ENCODE measurements at regions not wholly inside any gene's neighbourhood (a gene's known extent, or its start where the extent isn't known, plus 50 kb on each side); places are given as distances from the start of the nearest gene placed in this dataset.
A peak's percentile ranks its signal among the peaks of the same experiment; 100 is the strongest.

DNA sequence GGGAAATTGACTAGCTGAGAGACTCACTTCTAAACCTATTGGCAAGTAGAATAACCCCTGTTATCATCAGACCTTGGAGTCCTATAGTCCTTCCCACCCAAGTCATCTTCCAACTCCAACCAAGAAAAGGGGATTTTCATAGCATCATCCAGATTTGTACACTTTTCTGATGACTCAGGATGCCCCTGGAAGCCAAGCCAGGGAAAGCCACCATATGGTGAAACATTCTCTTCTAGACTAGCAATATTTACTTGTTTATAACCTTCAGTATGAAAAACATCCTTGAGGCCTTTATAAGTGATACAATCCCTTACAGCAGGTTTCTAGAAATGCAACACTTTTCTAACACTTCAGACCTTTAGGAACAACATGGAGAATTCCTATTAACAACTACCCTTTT lies 618.8 kb upstream of the CDH11 start:
- Histone ChIP-seq H3K9ac (ENCODE audit: low read depth, low read length) (no peak overlapping the region), H3K14ac (replicated peaks; ENCODE audit: low read depth, low read length) (no peak overlapping the region), H2BK20ac (ENCODE audit: low read depth, low read length) (no peak overlapping the region), H4K5ac (ENCODE audit: low read depth, low read length) (no peak overlapping the region), H2BK15ac (ENCODE audit: low read depth, low read length) (no peak overlapping the region), H3K79me1 (ENCODE audit: low read depth in 1 of 2, low read length in 2 of 2) (no peaks in the 10 kb centered on the region), H4K20me1 (ENCODE audit: insufficient read depth, low read length) (no peaks in the 10 kb centered on the region), H3K27me3 (ENCODE audit: control insufficient read depth, insufficient read depth, low read length) (peaks cover 13% of the 10 kb centered on the region), H3K9me1 (ENCODE audit: insufficient read depth, low read length) (no peaks in the 10 kb centered on the region), H2BK5ac (ENCODE audit: low read depth, low read length, poor library complexity, severe bottlenecking) (no peak overlapping the region), H2AFZ (replicated peaks; ENCODE audit: low read length, poor library complexity) (no peak overlapping the region), H3K27ac (ENCODE audit: insufficient read depth, low read length) (no peak overlapping the region), H3K36me3 (ENCODE audit: control insufficient read depth, insufficient read depth, low read length) (no peaks in the 10 kb centered on the region), H2BK120ac (ENCODE audit: low read depth, low read length) (no peak overlapping the region), H3K4me2 (ENCODE audit: low read depth, low read length) (no peak overlapping the region), H2AK5ac (ENCODE audit: low read depth, low read length) (no peak overlapping the region), H3K9me3 (ENCODE audit: control insufficient read depth, insufficient read depth, low read length) (no peaks in the 10 kb centered on the region), H3K18ac (ENCODE audit: low read depth, low read length) (no peak overlapping the region), H3K56ac (ENCODE audit: extremely low read depth, insufficient read depth, low read length) (no peak overlapping the region), H2AK9ac (replicated peaks; ENCODE audit: low read depth, low read length, poor library complexity) (no peak overlapping the region), H4K8ac (ENCODE audit: low read depth in 2 of 2, low read length in 2 of 2) (no peak overlapping the region), H3K23ac (ENCODE audit: low read depth, low read length) (no peak overlapping the region), H3K4ac (ENCODE audit: low read depth, low read length) (no peak overlapping the region), H3K4me1 (ENCODE audit: control insufficient read depth, insufficient read depth, low read length) (no peaks in the 10 kb centered on the region), H3K4me3 (ENCODE audit: insufficient read depth, low read depth, low read length) (no peak overlapping the region), H4K91ac (ENCODE audit: insufficient read depth, low read depth, low read length) (no peak overlapping the region)
- CTCF ChIA-PET: no interaction called here
- dilution Hi-C loops (cut with HindIII; ENCODE audit: low sequenced_read_pairs, unreplicated experiment) (no loop called here), intact Hi-C loops (cut with micrococcal nuclease) (no loop called here), in situ Hi-C loops (cut with MboI; ENCODE audit: low sequenced_read_pairs) (no loop called here)
- ATAC-seq (ENCODE audit: low read depth) (peak; percentile 54), DNase-seq (peak; percentile 26)
- TF ChIP-seq MAZ (IDR thresholded peaks at IDR 0.05; ENCODE audit: borderline replicate concordance, low read depth, low read length) (no peak), RCOR1 (IDR thresholded peaks at IDR 0.05; ENCODE audit: insufficient replicate concordance, low read length) (no peak), SMC3 (IDR thresholded peaks at IDR 0.05; ENCODE audit: low read depth, low read length) (no peak)
- TF ChIP-seq, protein P1, sequence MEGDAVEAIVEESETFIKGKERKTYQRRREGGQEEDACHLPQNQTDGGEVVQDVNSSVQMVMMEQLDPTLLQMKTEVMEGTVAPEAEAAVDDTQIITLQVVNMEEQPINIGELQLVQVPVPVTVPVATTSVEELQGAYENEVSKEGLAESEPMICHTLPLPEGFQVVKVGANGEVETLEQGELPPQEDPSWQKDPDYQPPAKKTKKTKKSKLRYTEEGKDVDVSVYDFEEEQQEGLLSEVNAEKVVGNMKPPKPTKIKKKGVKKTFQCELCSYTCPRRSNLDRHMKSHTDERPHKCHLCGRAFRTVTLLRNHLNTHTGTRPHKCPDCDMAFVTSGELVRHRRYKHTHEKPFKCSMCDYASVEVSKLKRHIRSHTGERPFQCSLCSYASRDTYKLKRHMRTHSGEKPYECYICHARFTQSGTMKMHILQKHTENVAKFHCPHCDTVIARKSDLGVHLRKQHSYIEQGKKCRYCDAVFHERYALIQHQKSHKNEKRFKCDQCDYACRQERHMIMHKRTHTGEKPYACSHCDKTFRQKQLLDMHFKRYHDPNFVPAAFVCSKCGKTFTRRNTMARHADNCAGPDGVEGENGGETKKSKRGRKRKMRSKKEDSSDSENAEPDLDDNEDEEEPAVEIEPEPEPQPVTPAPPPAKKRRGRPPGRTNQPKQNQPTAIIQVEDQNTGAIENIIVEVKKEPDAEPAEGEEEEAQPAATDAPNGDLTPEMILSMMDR (conservative IDR thresholded peaks at IDR 0.05; ENCODE audit: low read depth, low read length): no peak
- BruUV-seq (replicated peaks): no TSS peak
- POLR2A ChIA-PET (ENCODE audit: unreplicated experiment): no interaction called here
